NCI-H1930 (cell line): ENCODE measurements at regions not wholly inside any gene's neighbourhood (a gene's known extent, or its start where the extent isn't known, plus 50 kb on each side); places are given as distances from the start of the nearest gene placed in this dataset.

ENCODE experiments used
- DNase-seq, 2 experiments: peaks; one replicate each; lab custom pipeline; 2025; lab: John Stamatoyannopoulos, UW

DNA sequence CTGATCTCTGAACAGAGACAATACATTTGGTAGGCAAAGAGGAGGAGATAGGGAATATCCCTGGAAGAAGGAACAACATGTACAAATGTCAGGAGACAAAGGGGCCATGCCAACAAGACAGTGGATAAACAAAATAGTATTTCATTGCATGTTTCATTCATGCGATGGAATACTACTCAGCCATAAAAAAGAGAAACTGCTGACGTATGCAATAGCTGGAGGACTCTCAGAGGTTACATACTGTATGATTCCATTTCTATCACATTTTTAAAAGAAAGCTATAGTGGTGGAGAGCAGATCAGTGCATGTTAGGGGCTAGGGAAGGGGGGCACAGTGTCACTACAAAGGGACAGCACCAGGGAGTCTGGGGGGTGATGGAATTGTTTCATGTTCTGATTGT lies 572.9 kb upstream of the CADM1 start:
- no peak for DNase-seq

DNA sequence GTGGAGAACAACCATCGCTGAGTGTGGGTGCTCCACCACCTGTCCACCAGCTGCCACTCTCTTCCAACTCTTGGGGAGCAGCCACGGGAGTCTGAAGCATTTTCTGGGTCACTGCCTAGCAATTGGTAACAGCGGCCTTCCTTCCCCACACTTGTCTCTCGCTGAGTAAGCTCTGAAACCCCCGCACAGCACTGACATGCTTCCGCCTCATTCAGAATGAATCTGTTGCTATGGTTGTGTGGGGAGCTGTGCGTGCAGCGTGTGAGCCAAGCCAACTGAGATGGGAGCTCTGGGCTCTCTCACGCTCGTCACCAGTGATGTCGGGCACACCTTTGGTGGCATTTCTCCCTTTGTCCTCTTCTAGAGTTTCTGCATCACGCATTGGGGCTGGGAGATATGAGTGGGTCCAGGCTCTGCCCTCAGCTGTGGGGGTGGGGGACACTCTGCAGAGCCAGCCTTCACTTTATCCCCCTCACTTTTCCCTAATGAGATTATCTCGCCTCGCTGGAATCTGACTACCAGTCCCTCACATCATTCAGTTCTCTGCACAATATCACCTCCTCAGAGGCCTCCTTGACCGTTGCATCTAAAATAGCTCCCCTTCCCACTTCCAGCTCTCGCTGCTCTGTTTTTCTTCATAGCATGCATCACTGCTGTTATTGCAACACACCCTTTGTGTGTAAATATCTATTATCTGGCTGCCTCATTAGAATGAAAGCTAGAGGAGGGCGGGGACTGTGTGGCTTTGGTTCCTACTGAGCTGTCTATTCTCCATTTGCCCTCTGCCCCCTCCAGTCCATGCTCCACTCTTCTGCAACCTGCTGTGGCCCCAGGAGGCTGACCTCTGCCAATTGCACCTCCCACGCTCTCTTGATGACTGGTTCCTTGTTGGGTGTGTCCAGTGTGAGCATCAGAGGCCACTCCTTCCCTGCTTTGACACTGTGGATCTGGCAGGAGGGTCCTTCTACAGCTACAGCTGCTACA lies 569.9 kb upstream of the CADM1 start:
- DNase-seq = no peak

DNA sequence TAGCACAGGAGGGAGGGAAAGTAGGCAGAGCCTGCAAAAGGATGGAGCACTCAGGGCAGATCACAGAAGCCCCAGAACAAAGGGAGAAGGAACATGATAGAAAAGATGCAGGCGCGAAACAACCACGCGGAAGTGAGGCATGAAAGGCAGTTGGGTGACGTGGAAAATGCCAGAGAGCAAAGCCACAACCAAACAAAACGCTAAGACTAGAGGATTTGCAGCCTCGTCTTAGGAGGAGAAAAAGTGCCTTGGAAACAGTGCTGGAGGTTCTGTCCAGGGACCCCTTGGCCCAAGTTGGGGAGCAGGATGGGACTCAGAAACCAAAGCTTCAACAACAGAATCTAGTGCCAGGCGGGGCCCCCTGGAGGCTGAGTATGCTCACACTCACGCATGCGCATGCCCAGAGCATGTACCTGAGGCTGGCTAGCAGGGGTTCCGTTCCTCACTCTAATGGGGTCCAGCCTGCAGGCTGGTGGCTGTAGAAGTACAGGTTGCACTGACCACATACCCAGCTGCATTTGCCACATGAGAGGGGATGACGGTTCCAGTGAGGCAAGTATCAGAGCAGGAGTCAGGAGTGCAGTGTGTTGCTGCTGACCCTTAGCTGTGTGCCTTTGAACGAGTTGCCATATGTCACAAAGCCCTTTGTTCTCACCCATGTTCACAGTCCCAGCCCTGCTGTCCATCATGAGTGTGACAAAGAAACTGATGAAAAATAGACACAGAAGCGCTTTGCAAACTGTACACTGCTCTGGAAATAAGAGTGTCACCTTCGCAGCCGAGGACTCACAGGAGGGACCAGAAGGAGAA lies 568.6 kb upstream of the CADM1 start:
- no peak for DNase-seq

DNA sequence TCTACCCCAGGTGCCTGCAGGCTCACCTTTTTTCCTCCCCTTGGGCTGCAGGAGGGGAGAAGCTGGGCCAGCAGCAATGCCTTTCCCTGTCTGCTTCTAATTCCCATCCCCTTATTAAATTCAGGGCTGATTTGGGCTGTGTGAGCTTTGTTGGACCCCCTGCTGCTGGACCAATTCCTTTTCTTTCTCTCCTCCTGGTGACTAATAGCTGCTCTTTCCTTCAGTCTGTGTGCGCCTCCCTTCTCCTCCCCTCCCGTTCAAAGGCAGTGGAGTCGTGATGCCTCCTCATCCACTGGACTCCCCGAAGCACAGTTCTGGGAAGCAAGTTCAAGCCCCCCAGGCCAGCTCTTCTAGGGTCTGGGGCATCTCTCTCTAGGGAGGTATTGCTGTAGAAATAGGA lies 567.9 kb upstream of the CADM1 start:
- no peak for DNase-seq

DNA sequence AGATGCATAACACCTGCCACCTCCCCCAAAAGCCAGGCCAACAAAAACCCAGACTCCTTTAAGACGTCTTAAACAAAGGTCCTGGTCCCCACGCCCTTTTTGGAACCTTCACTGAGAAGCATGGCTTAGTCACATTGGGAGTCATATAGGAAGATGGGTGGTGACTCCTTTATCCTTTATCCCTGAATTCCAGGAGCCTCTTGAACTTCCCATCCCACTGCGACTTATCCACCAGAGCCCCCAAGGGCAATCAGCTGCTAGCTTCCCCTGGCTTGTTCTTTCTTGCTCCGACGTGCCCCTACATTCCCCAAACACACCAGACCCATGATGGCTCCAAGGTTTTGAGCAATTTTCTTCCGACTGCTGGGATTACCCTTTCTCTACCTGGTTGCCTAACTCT lies 567.0 kb upstream of the CADM1 start:
- no peak for DNase-seq

DNA sequence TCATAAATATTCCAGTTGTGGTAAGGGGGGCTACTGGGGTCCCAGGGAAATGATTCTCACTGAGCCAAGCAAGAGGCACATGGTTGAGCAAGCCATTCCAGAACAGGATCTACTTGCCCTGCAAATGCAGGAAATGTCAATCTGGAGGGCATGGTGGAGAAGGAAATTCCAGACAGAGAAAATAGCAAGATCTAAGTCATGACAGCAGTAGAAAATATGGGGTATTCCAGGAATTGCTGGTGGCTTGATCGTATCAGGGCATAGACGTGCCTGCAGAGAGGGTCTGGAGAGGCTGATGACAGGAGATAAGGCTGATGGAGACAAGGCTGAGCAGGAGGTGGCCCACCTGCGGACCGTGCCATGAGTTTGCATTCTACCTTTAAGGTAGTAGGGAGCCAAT lies 566.3 kb upstream of the CADM1 start:
- DNase-seq = no peak

DNA sequence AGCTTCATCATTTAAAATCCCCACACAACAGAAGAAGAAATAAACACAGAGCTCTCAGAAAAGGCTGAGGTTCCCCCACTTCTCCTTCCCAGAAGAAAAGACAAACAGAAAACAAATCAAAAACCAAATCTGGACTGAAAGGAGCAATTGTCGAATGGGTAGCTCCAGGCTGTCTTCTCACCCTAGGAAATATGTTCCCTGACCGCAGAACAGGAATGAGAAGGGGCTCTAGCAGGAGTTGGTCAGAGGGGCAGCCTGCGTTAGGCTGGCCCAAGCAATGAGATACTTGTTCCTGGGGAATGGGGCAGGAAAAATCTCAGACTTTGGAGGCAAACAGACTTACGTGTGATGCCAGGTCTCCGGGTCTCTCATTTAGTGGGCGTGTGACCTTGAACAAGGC lies 562.6 kb upstream of the CADM1 start:
- DNase-seq = no peak

DNA sequence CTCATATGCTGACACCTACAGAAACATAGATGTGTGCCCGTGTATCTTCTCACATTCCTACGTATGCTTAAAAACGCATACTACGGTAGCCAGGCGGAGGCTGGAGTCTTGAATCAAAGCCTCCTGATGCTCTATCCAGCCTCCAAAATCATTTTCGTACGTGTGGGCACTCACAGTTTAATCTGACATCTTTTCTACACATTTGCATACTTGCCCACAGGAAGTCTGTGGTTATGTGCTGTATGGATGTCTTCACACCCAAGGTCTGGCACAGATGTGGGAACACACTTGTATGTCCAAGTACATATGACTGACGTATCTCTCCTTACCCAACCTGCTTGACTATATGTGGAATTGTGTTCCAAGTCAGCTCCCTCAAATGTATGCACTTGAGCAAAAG lies 561.8 kb upstream of the CADM1 start:
- DNase-seq = no peak

DNA sequence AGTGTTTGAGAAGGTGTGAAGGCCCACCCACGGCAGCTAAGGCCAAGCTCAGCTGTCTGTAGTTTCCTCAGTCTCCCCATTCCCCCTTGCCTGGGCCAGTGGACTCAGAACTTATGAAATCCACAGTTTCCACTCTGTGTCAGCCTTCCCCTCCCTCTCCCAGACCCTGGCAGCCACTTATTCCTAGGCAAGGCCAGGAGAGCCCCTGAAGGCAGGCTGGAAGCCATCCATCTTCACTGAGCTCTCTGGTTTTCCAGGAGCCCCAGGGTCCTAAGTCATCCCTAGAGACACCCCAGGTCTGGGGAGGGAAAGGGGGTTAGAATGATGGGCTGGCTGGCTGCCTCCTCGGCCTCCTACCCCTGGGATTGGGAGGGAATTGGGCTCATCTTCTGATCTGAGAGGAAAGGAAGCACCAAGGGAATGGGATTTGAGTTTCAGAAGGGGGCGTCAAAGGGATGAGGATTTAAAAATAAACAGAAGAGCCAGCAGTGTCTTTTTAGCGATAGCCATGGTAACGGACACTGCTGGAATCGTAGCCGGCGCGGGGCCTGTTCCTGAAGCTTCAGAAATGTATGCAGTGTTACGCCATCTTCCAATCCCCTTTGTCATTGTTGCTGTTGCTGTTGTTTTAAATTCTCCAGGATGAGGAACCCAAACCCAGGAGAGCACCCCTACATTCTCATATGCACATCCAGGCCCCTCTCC lies 561.1 kb upstream of the CADM1 start:
- no peak for DNase-seq

DNA sequence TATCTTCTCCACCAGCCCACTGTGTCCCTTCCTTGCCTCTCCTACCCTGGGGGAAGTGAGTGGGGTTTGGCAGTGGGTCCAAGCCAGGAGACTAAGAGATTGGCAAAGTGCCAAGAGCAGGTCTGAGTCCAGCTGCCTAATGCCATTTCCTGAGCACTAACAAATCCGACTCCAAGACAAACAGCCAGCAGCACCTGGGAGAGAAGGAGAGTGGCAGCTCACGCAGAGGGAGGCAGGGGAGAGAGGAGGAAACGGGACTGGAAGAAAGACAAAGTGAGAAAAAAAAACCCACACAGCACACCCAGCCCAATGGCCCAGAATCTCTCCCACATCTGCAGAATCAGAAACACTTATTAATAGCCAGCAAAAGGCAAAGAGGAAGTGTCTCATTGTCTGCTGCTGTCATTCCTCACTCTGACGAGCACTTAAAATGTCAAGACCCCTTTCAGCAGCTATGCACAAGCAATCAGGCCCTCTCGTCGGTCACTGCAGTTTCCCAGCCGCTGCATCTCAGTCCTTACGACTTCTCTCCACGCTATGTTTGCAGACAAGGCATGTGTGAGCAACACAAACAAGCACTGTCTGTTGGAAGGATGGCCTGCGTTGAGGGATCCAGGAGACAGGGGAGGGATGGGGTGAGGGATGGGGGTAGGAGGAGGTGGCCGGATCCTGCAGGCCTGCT lies 558.4 kb upstream of the CADM1 start:
- DNase-seq = no peak

- DNase-seq = no peak
These were observed 557.9 kb upstream of the CADM1 start for GRCh38 chr11:116062129-116062489.

- DNase-seq = no peak
These were observed 557.1 kb upstream of the CADM1 start for GRCh38 chr11:116061322-116061721.

GRCh38 chr11:116059919-116060318 lies 555.7 kb upstream of the CADM1 start:
- no peak for DNase-seq

- no peak for DNase-seq
These were observed 552.8 kb upstream of the CADM1 start for GRCh38 chr11:116057000-116057399.

- no peak for DNase-seq
These were observed 550.8 kb upstream of the CADM1 start for GRCh38 chr11:116055064-116055463.

DNA sequence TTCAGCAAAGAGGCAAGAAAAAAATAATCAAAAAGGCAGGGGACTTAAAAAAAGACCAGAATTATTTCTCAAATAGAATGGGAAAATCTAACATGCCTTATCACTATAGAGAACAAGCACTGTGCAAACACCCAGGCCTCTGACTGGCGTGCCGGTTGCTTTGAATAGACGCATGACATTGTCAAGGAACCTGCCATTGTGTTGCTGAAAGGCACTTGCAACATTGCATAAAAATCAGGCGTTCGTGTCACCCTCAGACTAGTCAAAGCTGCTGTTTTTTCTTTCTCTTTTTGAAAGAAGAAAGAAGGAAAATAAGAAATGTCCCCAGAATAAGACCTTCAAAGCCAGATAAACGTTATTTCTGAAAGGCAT lies 549.3 kb upstream of the CADM1 start:
- DNase-seq = no peak

DNA sequence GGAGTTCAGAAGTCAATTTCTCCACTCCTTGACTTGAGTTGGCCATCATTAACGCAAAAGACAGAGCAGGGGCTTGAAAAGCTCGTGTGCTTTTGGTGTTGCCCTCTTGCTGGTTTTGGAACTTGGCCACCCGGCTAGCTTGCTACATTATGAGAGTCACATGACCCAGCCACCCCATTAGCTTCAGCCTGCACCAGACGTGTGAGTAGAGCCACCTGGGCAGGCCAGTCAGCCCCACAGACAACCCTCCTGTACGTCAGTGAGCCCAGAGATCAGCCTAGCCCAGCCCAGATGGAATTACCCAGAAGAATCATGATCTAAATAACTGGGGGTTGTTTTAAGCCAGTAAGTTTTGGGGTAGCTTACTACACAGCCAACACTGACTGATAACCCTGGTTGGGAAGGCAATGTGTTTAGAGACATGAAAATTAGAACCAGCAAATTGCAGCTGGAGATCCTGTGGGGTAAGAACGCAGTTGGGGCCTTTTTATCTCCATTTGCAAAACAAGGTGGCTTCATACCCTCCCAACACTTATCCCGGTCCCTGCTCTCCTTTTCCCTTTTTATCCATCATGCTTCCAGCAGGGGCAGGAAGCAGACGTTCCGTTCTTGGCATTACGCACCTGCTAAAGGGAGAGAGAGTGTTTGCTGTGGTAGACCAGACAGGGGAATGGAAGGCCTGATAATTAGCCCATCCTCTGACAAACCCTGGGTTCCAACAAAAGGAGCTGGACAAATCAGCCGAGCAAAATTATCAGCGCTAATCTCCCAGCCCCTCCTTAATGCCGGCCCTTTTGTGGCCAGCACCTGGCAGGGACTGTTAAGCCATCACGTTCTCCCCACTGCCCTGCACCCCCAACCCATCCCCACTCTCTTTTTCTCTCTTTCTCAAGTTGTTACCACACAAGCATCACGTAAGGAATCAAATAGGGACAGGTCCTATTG lies 548.7 kb upstream of the CADM1 start:
- DNase-seq = peak in 1 of 2 experiments; percentile 26

DNA sequence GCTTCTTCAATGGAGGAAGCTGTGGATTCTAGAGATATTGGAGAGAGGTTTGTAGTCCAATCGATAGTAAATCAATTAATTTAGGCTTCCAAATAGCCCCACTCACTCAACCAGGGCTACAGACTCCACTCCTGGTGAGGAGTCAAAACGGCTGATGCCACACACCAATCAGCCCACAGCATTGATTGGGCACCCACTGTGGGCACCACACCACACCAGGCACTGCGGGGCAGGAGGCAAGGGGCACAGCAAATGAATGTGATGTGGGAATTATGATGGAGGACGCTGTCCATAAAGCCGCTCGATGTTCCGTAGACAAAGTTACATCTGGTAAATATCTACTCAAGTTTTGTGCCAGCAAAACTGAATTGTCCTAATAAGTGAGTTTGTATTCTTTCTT lies 547.3 kb upstream of the CADM1 start:
- DNase-seq = no peak

GRCh38 chr11:116049383-116049782 lies 545.2 kb upstream of the CADM1 start:
- DNase-seq = no peak

GRCh38 chr11:116046127-116046526 lies 541.9 kb upstream of the CADM1 start:
- DNase-seq = no peak

GRCh38 chr11:116044941-116045340 lies 540.7 kb upstream of the CADM1 start:
- DNase-seq = no peak
